HEK293 (cell line): ENCODE measurements at regions not wholly inside any gene's neighbourhood (a gene's known extent, or its start where the extent isn't known, plus 50 kb on each side); places are given as distances from the start of the nearest gene placed in this dataset.

Experiments used
- HOXA7 ChIP-seq: sonication (generic); formaldehyde crosslinking; IDR thresholded peaks from 2 replicates; pipeline ENCODE4 v1.8.1; 2022; ENCODE audit warnings: missing genetic modification reagents, borderline replicate concordance
- PRDM6 ChIP-seq: fragments of 450-650 bp; formaldehyde crosslinking; IDR thresholded peaks from 2 replicates; pipeline ENCODE4 v1.5.1; 2017; ENCODE audit warnings: missing biosample characterization, missing genetic modification characterization

DNA sequence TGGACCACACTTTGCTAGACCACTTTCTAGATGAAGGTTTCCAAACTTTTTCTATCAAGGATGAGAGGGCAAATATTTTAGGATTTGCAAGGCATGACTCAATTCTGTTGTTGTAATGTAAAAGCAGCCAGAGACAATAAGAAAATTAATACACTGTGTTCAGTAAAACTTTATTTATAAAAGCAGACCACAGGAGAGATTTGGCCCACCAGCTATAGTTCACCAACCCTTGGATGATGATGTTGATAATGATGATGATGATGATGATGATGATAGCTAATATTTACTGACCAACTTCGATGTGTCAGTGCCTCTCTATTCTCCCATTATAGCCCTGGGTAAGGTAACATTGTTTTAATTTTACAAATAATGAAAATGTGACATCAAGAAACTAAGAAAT lies 156.5 kb downstream of the BTG1 start:
- TF ChIP-seq HOXA7 (CRISPR knock-in tag), result no peak
- no peak for TF ChIP-seq PRDM6
